ENCODE measurements at regions not wholly inside any gene's neighbourhood (a gene's known extent, or its start where the extent isn't known, plus 50 kb on each side); places are given as distances from the start of the nearest gene placed in this dataset.
A peak's percentile ranks its signal among the peaks of the same experiment; 100 is the strongest.

DNA sequence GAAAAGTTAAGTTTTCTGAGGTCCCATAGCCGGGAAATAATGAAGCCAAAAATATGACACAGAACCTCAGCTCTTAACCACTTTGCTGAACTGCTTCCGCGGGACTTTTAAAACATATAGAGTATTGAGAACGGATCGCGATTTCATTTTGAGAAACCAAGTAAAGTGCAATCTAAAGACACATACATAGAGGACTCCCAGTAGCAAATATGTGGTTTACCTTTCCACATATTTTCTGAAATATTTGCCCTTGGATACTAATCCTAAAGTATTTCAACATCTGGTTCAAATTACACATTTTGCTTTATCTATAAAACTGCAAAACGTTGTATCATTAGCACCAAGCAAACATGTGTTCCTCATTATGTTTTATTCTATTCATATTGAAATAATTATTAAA, 776.5 kb downstream of the ROBO2 start:
- H3K27me3 ChIP-seq (ENCODE audit: control insufficient read depth in 2 of 2, insufficient read depth in 2 of 2, low read length in 2 of 2) = no peaks in the 10 kb centered on the region
- no peak for DNase-seq
- no peak overlapping the region for H3K4me3 ChIP-seq (replicated peaks in 1 of 3; ENCODE audit: low read depth in 2 of 3, low read length in 3 of 3)
- H3K9ac ChIP-seq (ENCODE audit: insufficient read depth, low read length, poor library complexity, severe bottlenecking) = no peak overlapping the region
- no peaks in the 10 kb centered on the region for H4K20me1 ChIP-seq (ENCODE audit: insufficient read depth, low read length)
- H3K79me2 ChIP-seq (ENCODE audit: insufficient read depth, low read length) = no peaks in the 10 kb centered on the region
- 100% methylated on average over 1 of the region's 7 CpGs for WGBS (ENCODE audit: insufficient coverage)
- H2AFZ ChIP-seq (ENCODE audit: insufficient read depth, low read depth, low read length, poor library complexity, severe bottlenecking) = no peak overlapping the region
- no peaks in the 10 kb centered on the region for H3K4me1 ChIP-seq (ENCODE audit: control insufficient read depth in 1 of 2, insufficient read depth in 2 of 2, low read length in 2 of 2)
- no peaks in the 10 kb centered on the region for H3K36me3 ChIP-seq (replicated peaks in 1 of 2; ENCODE audit: control insufficient read depth in 1 of 2, insufficient read depth in 2 of 2, low read length in 2 of 2)
- H3K36me3 Mint-ChIP-seq = no peaks in the 10 kb centered on the region
- no peak overlapping the region for H3K27ac ChIP-seq (ENCODE audit: low read depth in 1 of 2, low read length in 2 of 2)
- H3K9me3 Mint-ChIP-seq = peaks cover 0 to 3% (median 0%) of the 10 kb centered on the region in 7 donors
- H3K27me3 Mint-ChIP-seq (ENCODE audit: low read depth in 3 of 3) = no peaks in the 10 kb centered on the region
- H3K27ac Mint-ChIP-seq = no peak overlapping the region
- TF ChIP-seq, protein P1, sequence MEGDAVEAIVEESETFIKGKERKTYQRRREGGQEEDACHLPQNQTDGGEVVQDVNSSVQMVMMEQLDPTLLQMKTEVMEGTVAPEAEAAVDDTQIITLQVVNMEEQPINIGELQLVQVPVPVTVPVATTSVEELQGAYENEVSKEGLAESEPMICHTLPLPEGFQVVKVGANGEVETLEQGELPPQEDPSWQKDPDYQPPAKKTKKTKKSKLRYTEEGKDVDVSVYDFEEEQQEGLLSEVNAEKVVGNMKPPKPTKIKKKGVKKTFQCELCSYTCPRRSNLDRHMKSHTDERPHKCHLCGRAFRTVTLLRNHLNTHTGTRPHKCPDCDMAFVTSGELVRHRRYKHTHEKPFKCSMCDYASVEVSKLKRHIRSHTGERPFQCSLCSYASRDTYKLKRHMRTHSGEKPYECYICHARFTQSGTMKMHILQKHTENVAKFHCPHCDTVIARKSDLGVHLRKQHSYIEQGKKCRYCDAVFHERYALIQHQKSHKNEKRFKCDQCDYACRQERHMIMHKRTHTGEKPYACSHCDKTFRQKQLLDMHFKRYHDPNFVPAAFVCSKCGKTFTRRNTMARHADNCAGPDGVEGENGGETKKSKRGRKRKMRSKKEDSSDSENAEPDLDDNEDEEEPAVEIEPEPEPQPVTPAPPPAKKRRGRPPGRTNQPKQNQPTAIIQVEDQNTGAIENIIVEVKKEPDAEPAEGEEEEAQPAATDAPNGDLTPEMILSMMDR (IDR thresholded peaks at IDR 0.05) = no peak
- intact Hi-C loops (cut with micrococcal nuclease) = no loop called here
- H3K9me3 ChIP-seq (replicated peaks in 1 of 2; ENCODE audit: control insufficient read depth in 1 of 2, insufficient read depth in 1 of 2, low read length in 2 of 2) = no peaks in the 10 kb centered on the region
- no peak overlapping the region for H3K4me3 Mint-ChIP-seq
- no peak overlapping the region for H3K4me2 ChIP-seq (replicated peaks; ENCODE audit: extremely low read depth, low read length, poor library complexity, severe bottlenecking)
- no peaks in the 10 kb centered on the region for H3K4me1 Mint-ChIP-seq

DNA sequence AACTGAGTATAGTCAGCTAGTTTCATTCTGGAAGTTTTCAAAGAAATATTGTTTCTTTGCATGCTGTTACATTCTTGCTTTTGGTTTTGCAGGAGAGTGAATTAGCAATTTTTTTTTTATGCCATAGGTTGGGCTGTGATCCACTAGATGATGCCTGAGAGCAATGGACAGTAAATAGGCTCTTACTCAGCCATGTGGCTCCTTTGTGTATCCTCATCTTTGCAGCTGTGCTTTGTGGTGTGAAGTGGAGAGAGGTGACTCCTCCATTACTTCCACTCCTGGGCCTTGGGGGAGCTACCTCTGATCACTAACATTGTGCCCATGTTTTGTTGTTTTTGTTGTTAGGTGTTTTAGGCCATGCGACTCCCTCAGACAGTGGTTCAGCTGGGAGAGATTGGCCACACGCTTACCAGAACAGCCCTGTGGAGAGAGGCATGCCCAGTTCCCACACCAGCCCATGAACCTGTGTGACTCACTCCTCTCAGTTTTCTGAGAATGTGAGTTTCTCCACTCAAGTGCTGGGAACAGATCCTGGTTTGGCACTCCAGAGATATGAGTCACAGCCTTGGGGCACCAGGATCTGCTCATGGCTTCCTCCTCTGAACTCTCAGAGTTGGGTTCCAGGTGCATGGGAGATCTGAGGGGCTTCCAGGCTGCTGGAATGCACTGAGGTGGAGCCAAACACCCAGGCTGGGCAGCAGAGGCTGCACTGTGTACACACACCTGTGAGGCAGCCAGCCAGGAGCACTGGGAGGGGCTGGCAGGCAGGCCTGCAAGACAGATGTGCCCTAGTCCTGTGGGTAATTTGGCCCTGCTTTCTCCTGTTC, 785.3 kb downstream of the ROBO2 start:
- TF ChIP-seq, protein P1 (IDR thresholded peaks at IDR 0.05) = no peak
- Mint-ChIP-seq H3K9me3 (peaks cover 0 to 7% (median 4%) of the 10 kb centered on the region in 7 donors), H3K4me3 (no peak overlapping the region), H3K27me3 (ENCODE audit: low read depth in 3 of 3) (peaks cover 0 to 2% (median 0%) of the 10 kb centered on the region in 3 donors), H3K36me3 (no peaks in the 10 kb centered on the region), H3K27ac (peak overlapping the region in 1 of 7 donors; percentile 30), H3K4me1 (no peaks in the 10 kb centered on the region)
- H3K9me3 ChIP-seq (replicated peaks in 1 of 2; ENCODE audit: control insufficient read depth in 1 of 2, insufficient read depth in 1 of 2, low read length in 2 of 2) = peaks cover 0 to 10% of the 10 kb centered on the region in 2 donors
- intact Hi-C loops (cut with micrococcal nuclease) = no loop called here
- H3K27me3 ChIP-seq (ENCODE audit: control insufficient read depth in 2 of 2, insufficient read depth in 2 of 2, low read length in 2 of 2) = no peaks in the 10 kb centered on the region
- DNase-seq = no peak
- H4K20me1 ChIP-seq (ENCODE audit: insufficient read depth, low read length) = no peaks in the 10 kb centered on the region
- no peaks in the 10 kb centered on the region for H3K4me1 ChIP-seq (ENCODE audit: control insufficient read depth in 1 of 2, insufficient read depth in 2 of 2, low read length in 2 of 2)
- no peak overlapping the region for H3K4me2 ChIP-seq (replicated peaks; ENCODE audit: extremely low read depth, low read length, poor library complexity, severe bottlenecking)
- H2AFZ ChIP-seq (ENCODE audit: insufficient read depth, low read depth, low read length, poor library complexity, severe bottlenecking) = no peak overlapping the region
- H3K27ac ChIP-seq (ENCODE audit: low read depth in 1 of 2, low read length in 2 of 2) = no peak overlapping the region
- 100% methylated on average over 1 of the region's 2 CpGs for WGBS (ENCODE audit: insufficient coverage)
- no peak overlapping the region for H3K9ac ChIP-seq (ENCODE audit: insufficient read depth, low read length, poor library complexity, severe bottlenecking)
- H3K4me3 ChIP-seq (replicated peaks in 1 of 3; ENCODE audit: low read depth in 2 of 3, low read length in 3 of 3) = no peak overlapping the region
- H3K36me3 ChIP-seq (replicated peaks in 1 of 2; ENCODE audit: control insufficient read depth in 1 of 2, insufficient read depth in 2 of 2, low read length in 2 of 2) = no peaks in the 10 kb centered on the region
- H3K79me2 ChIP-seq (ENCODE audit: insufficient read depth, low read length) = no peaks in the 10 kb centered on the region

Measured in CD14-positive monocyte (primary cell).